ENCODE measurements at regions not wholly inside any gene's neighbourhood (a gene's known extent, or its start where the extent isn't known, plus 50 kb on each side); places are given as distances from the start of the nearest gene placed in this dataset.

- no peak overlapping the region for H2BK20ac ChIP-seq (ENCODE audit: low read depth, low read length)
- H2BK15ac ChIP-seq (ENCODE audit: low read depth, low read length), result no peak overlapping the region
- POLR2A ChIA-PET (ENCODE audit: unreplicated experiment), result no interaction called here
- in situ Hi-C loops (cut with MboI; ENCODE audit: low sequenced_read_pairs), result no loop called here
- no peak overlapping the region for H3K4ac ChIP-seq (ENCODE audit: low read depth, low read length)
- H3K79me1 ChIP-seq (ENCODE audit: low read depth in 1 of 2, low read length in 2 of 2), result no peaks in the 10 kb centered on the region
- dilution Hi-C loops (cut with HindIII; ENCODE audit: low sequenced_read_pairs, unreplicated experiment), result no loop called here
- no peak overlapping the region for H4K5ac ChIP-seq (ENCODE audit: low read depth, low read length)
- no peak overlapping the region for H2AFZ ChIP-seq (replicated peaks; ENCODE audit: low read length, poor library complexity)
- no peak overlapping the region for H2AK9ac ChIP-seq (replicated peaks; ENCODE audit: low read depth, low read length, poor library complexity)
- H3K4me1 ChIP-seq (ENCODE audit: control insufficient read depth, insufficient read depth, low read length), result no peaks in the 10 kb centered on the region
- ATAC-seq (ENCODE audit: low read depth) (peak; percentile 87), DNase-seq (peak; percentile 56)
- BruUV-seq (replicated peaks), result no TSS peak
- no peak overlapping the region for H3K18ac ChIP-seq (ENCODE audit: low read depth, low read length)
- H2AK5ac ChIP-seq (ENCODE audit: low read depth, low read length), result no peak overlapping the region
- no peaks in the 10 kb centered on the region for H3K9me3 ChIP-seq (ENCODE audit: control insufficient read depth, insufficient read depth, low read length)
- H4K91ac ChIP-seq (ENCODE audit: insufficient read depth, low read depth, low read length), result no peak overlapping the region
- no peaks in the 10 kb centered on the region for H3K36me3 ChIP-seq (ENCODE audit: control insufficient read depth, insufficient read depth, low read length)
- no peak overlapping the region for H4K8ac ChIP-seq (ENCODE audit: low read depth in 2 of 2, low read length in 2 of 2)
- no peaks in the 10 kb centered on the region for H4K20me1 ChIP-seq (ENCODE audit: insufficient read depth, low read length)
- H3K9me1 ChIP-seq (ENCODE audit: insufficient read depth, low read length), result no peaks in the 10 kb centered on the region
- WGBS, 2 experiments (ENCODE audit: extremely low coverage in 2 of 2, insufficient read length in 1 of 2), result no CpG with 5 or more reads among the region's 3 CpGs
- no peak overlapping the region for H2BK5ac ChIP-seq (ENCODE audit: low read depth, low read length, poor library complexity, severe bottlenecking)
- TF ChIP-seq BHLHE40 (IDR thresholded peaks at IDR 0.05; ENCODE audit: low read depth, low read length) (no peak), CEBPB (IDR thresholded peaks at IDR 0.05; ENCODE audit: low read depth, low read length) (no peak), CTCF (conservative IDR thresholded peaks at IDR 0.05; ENCODE audit: low read depth, low read length) (peak; percentile 65), MXI1 (IDR thresholded peaks at IDR 0.05; ENCODE audit: borderline replicate concordance, low read depth, low read length) (no peak), RAD21 (IDR thresholded peaks at IDR 0.05; ENCODE audit: low read length) (peak; percentile 79), FOS (IDR thresholded peaks at IDR 0.05; ENCODE audit: low read depth, low read length) (no peak), MAFK (IDR thresholded peaks at IDR 0.05; ENCODE audit: low read depth, low read length) (no peak), RCOR1 (IDR thresholded peaks at IDR 0.05; ENCODE audit: insufficient replicate concordance, low read length) (no peak), SMC3 (IDR thresholded peaks at IDR 0.05; ENCODE audit: low read depth, low read length) (peak; percentile 51), NFE2L2 (IDR thresholded peaks at IDR 0.05; ENCODE audit: low read depth, low read length) (no peak), USF2 (IDR thresholded peaks at IDR 0.05; ENCODE audit: low read depth, low read length) (no peak), ELK1 (IDR thresholded peaks at IDR 0.05; ENCODE audit: borderline replicate concordance, low read depth, low read length) (no peak), CHD1 (IDR thresholded peaks at IDR 0.05; ENCODE audit: low read depth, low read length) (no peak), MAZ (IDR thresholded peaks at IDR 0.05; ENCODE audit: borderline replicate concordance, low read depth, low read length) (no peak), RFX5 (IDR thresholded peaks at IDR 0.05; ENCODE audit: low read depth, low read length) (no peak), POLR2A (IDR thresholded peaks at IDR 0.05; ENCODE audit: low read depth, low read length) (no peak)
- no peak overlapping the region for H3K4me3 ChIP-seq (ENCODE audit: insufficient read depth, low read depth, low read length)
- no peak overlapping the region for H3K9ac ChIP-seq (ENCODE audit: low read depth, low read length)
- H2BK120ac ChIP-seq (ENCODE audit: low read depth, low read length), result no peak overlapping the region
- H3K14ac ChIP-seq (replicated peaks; ENCODE audit: low read depth, low read length), result no peak overlapping the region
- no peak overlapping the region for H3K56ac ChIP-seq (ENCODE audit: extremely low read depth, insufficient read depth, low read length)
- CTCF ChIA-PET, result interaction anchor here (1.8 kb wide), 1 partner anchor 105 kb away, joined by 10 read pairs; no protein-coding TSS in a partner anchor
- H3K27me3 ChIP-seq (ENCODE audit: control insufficient read depth, insufficient read depth, low read length), result no peaks in the 10 kb centered on the region
- no peak overlapping the region for H3K4me2 ChIP-seq (ENCODE audit: low read depth, low read length)
- H3K27ac ChIP-seq (ENCODE audit: insufficient read depth, low read length), result no peak overlapping the region
- H3K23ac ChIP-seq (ENCODE audit: low read depth, low read length), result no peak overlapping the region
- intact Hi-C loops (cut with micrococcal nuclease), result loop anchor here (1.0 to 5.0 kb wide), 2 partner anchors 80 to 106 kb away; partner anchors contain the start of gene PBDC1
These were observed 80.6 kb downstream of the PBDC1 start for GRCh38 chrX:76253432-76253831.

Data from IMR-90 (cell line).